ENCODE measurements at regions not wholly inside any gene's neighbourhood (a gene's known extent, or its start where the extent isn't known, plus 50 kb on each side); places are given as distances from the start of the nearest gene placed in this dataset.

DNA sequence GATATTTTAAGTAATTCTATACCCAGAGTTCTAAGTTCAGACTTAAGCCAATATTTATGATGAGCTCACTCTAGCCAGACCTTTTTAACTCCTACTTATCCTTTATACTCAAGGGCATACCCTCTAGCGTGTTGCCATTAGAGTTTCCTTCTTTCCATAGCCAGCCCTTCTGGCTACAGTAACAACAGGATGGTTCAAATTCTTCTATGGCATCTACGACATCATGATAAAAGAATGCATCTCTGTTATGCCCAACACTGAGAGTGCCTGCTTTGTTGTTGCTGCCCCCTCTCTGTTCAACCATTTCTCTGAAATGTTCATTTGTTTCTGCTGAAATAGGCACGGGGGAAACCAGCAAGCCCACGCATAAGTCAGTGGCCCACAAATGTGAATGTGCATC, 104.5 kb downstream of the UBE2NL start:
- CTCF ChIA-PET (ENCODE audit: partially characterized antibody): no interaction called here
- TF ChIP-seq BCL11A (IDR thresholded peaks at IDR 0.05; ENCODE audit: low read depth in 2 of 2, low read length in 2 of 2) (no peak), TEAD4 (IDR thresholded peaks at IDR 0.05; ENCODE audit: low read depth, low read length) (no peak), ASH2L (IDR thresholded peaks at IDR 0.05; ENCODE audit: low read length) (no peak), GABPA (IDR thresholded peaks at IDR 0.05; ENCODE audit: borderline replicate concordance, insufficient read depth, low read length) (no peak), KDM4A (IDR thresholded peaks at IDR 0.05; ENCODE audit: low read depth, low read length, severe bottlenecking) (no peak), NRF1 (IDR thresholded peaks at IDR 0.05; ENCODE audit: low read depth, low read length) (no peak), TAF7 (optimal IDR thresholded peaks at IDR 0.05; ENCODE audit: borderline replicate concordance, low read depth, low read length) (no peak)

More for the DNA sequence above, 104.5 kb downstream of the UBE2NL start:
- Histone ChIP-seq H3K56ac (replicated peaks; ENCODE audit: insufficient read length, low read depth, low read length) (no peak overlapping the region), H2BK15ac (ENCODE audit: low read length) (no peak overlapping the region), H4K8ac (ENCODE audit: extremely low read depth, insufficient read depth, low read length) (no peak overlapping the region), H2AFZ (ENCODE audit: low read length) (no peak overlapping the region), H2BK12ac (ENCODE audit: low read depth, low read length) (no peak overlapping the region), H2AK5ac (ENCODE audit: low read depth, low read length) (no peak overlapping the region), H3K79me1 (ENCODE audit: low read depth, low read length) (no peaks in the 10 kb centered on the region), H4K20me1 (replicated peaks in 1 of 2; ENCODE audit: control insufficient read depth in 1 of 2, insufficient read depth in 2 of 2, low read length in 2 of 2) (no peaks in the 10 kb centered on the region), H3K79me2 (ENCODE audit: control insufficient read depth in 1 of 2, insufficient read depth in 2 of 2, low read length in 2 of 2) (no peaks in the 10 kb centered on the region), H3K36me3 (ENCODE audit: control insufficient read depth in 2 of 4, insufficient read depth in 4 of 4, low read length in 3 of 4) (no peaks in the 10 kb centered on the region), H3K4me2 (ENCODE audit: insufficient read depth in 1 of 2, low read depth in 2 of 2, low read length in 2 of 2) (no peak overlapping the region), H3K4me1 (replicated peaks in 1 of 4; ENCODE audit: control insufficient read depth in 3 of 4, insufficient read depth in 4 of 4, low read length in 3 of 4) (no peaks in the 10 kb centered on the region), H3K4me3 (ENCODE audit: extremely low read depth in 1 of 4, insufficient read depth in 2 of 4, low read depth in 3 of 4, low read length in 4 of 4) (no peak overlapping the region), H2BK20ac (ENCODE audit: low read length) (no peak overlapping the region), H3K4ac (replicated peaks; ENCODE audit: insufficient read length, low read depth, low read length) (no peak overlapping the region), H3K27me3 (replicated peaks in 1 of 4; ENCODE audit: control insufficient read depth in 3 of 4, extremely low read depth in 1 of 4, insufficient read depth in 3 of 4, low read length in 3 of 4) (no peaks in the 10 kb centered on the region), H4K5ac (ENCODE audit: insufficient read length, low read depth, low read length) (no peak overlapping the region), H3K18ac (ENCODE audit: extremely low read depth, low read length) (no peak overlapping the region), H3K9me3 (ENCODE audit: insufficient read depth in 2 of 2, low read depth in 1 of 2, low read length in 1 of 2) (no peaks in the 10 kb centered on the region), H3K27ac (ENCODE audit: low read depth, low read length) (no peak overlapping the region), H3K14ac (ENCODE audit: insufficient read length) (no peak overlapping the region), H3K9ac (replicated peaks in 1 of 4; ENCODE audit: extremely low read depth in 1 of 4, low read depth in 3 of 4, low read length in 3 of 4) (no peak overlapping the region), H3K23me2 (ENCODE audit: low read depth, low read length) (no peaks in the 10 kb centered on the region), H2BK5ac (ENCODE audit: low read depth, low read length) (no peak overlapping the region), H3K23ac (ENCODE audit: insufficient read length) (no peak overlapping the region), H4K91ac (replicated peaks; ENCODE audit: insufficient read length, low read length) (no peak overlapping the region), H2BK120ac (replicated peaks; ENCODE audit: low read depth, low read length) (no peak overlapping the region)
- 84% methylated on average over 4 of the region's 4 CpGs; no CpG with 5 or more reads in 1 of the 2 experiments for WGBS, 2 experiments (ENCODE audit: extremely low coverage in 1 of 2, insufficient coverage in 1 of 2, insufficient read length in 1 of 2, insufficient replicate concordance in 2 of 2, low coverage in 1 of 2, low lambda C conversion rate in 2 of 2, missing lambda C conversion rate in 1 of 2)
- POLR2A ChIA-PET (ENCODE audit: partially characterized antibody): no interaction called here
- no peak for FAIRE-seq
- DNase-seq (ENCODE audit: low read depth in 1 of 2, low spot score in 2 of 2): no peak

All from H1 (cell line).